ENCODE measurements at regions not wholly inside any gene's neighbourhood (a gene's known extent, or its start where the extent isn't known, plus 50 kb on each side); places are given as distances from the start of the nearest gene placed in this dataset.
"Not testable (repeated sequence)": the region's sequence is repeated elsewhere in the genome, so short reads cannot be mapped to it uniquely, and the experiment has no call there.

DNA sequence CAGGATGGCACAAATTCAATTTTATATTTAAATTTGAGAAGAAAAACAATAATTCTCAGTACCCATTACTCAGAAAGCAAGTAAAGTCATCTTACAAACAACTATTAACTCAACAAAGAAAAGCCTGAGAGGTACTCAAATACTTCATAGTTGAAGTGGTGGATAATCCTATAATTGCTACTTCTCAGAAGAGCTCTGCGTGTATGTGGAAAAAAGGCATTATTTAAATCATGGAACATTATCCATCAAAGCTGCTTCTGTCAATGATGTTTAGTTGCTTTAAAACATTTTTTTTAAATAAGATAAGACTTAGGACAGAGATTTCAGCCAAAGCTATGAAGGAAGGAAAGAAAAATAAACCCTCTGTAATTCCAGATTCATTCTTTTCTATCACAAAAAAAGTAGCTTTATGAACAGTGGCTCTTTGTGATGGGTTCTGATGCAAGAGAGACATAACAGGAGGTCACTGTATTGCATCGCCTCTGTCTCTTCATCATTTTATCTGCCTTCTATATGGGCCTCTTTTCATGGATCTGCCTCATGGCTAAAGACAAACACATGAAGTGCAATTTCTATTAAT lies 367.9 kb upstream of the SLC35B3 start:
- DNase-seq, result no peak

DNA sequence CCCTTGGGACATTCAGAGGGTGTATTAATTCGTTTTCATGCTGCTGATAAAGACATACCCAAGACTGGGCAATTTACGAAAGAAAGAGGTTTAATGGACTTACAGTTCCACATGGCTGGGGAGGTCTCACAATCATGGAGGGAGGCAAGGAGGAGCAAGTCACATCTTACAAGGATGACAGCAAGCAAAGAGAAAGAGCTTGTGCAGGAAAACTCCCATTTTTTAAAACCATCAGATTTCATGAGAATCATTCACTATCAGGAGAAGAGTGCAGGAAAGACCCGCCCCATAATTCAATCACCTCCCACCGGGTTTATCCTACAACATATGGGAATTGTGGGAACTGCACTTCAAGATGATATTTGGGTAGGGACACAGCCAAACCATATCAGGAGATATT lies 367.1 kb upstream of the SLC35B3 start:
- DNase-seq, result not testable (repeated sequence)

DNA sequence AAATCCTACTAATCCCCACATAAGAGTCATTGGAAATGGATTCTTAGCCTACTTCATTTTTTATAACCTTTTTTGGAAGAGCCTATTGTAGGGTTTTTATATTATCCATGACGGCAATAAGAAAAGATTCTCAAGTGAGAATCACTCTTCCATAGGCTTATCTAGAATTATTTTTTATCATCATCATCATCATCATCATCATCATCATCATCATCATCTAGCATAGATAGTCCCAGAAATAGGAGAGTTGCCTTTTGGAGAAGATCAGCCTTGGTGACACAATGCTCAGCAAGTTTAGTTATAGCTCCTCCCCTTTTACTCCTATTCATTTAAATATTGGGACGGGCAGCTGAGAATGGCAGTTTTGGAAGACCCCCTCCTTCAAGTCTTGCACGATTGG lies 359.1 kb upstream of the SLC35B3 start:
- DNase-seq, result no peak

DNA sequence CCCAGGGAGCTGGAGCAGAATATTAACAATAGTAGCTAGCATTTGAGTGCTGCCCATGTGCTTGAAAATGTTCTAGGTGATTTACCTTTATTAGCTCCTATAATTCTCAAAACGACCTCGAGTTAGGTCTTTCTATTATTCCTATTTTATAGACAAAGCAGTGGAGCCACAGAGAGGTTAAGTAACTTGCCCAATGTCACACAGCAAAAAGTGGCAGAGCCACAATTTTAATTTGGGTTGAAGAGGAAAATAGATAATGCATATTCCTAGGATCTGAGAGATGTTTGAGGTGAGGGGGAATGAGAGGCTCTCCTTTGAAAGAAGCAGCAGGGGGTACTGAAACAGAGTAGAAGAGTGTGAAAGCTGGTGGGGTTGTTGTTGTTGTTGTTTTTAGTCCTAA lies 354.5 kb upstream of the SLC35B3 start:
- DNase-seq, result no peak

DNA sequence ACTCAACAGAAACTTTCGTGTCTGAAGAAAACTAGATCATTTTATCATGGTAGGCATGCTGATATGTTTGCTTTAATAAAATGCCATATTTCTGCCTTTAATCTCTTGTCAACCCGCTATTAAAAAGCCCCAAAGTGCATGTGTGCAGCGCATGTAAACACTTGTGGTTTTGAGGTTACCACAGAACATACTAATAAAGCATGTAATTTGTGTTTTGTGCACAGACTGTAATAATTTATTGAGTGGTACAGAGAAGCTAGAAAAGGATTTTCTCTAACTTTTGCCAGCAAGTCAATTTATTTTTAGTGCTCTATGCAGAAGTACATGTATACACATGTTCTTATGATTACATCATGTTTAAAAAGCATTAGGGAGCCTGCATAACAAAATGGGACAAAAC lies 349.9 kb upstream of the SLC35B3 start:
- DNase-seq, result no peak

DNA sequence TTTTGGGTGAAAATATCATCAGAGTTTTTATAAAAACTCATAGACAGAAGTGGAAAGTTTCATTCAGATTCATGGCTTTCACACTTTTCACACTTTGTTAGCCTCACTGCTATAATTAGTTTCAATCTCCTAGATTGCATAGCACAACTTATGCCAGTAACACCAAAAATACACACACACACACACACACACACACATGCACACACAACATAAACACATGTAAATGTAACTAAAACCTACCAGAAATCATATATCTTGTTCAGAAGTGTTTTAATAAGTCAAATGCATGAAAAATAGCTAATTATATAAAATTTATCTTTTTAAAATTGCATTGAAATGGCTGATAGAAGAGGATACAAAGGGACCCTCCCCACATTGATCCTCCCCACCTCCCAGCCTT lies 347.8 kb upstream of the SLC35B3 start:
- DNase-seq, result no peak

DNA sequence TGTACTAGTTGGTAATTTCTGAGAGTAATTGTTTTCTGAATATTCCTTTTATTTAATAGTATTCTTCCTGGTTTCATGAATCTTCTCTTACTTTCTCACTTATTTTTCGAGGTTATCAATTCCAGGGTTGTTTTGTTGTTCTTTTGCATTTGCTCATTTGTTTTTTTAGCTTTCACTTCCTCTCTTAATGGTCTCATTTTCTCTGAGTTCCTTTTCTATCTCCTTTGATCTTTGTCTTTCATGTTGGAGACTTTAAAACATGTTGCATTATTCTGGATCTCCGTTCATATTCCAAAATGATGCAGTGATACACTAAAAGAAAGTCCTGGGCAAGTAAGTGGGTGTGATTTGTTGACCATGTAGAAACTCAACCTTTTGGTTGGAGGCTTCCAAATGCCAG lies 345.3 kb upstream of the SLC35B3 start:
- DNase-seq, result no peak

DNA sequence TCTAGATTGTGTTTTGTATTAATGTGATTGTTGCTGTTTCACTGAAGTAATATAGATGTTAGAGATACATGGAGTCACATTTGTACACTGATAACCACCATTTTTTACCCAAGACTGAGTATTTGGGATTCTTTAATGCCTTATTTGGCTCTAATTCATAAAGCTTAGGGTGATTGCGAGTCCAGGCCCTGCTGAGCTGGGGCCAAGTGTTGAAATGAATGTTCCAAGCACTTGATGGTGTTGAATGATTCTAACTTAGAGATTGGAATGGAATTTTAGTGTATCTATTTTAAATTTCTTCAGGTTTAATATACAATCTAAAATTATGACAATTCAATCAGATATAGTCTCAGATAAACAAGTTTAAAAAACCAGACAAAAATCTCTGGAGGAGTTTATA lies 329.4 kb upstream of the SLC35B3 start:
- DNase-seq, result no peak

DNA sequence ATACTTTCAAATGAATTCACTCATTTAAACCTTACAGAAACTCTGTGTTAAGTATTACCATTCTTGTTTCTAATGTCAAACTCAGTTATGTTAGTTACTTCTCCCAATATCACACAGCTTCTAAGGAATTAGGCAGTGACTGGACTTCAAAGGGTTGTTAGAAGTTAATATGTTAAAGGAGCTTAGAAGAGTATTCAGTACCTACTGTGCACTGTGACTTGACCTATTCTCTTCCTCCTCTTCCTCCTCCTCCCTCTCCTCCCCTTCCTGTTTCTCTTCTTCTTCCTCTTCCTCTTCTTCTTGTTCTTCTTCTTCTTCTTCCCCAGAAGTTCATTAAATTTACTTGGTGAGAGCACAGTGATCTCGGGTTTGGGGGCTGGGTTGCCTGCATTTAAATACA lies 325.6 kb upstream of the SLC35B3 start:
- DNase-seq, result no peak

DNA sequence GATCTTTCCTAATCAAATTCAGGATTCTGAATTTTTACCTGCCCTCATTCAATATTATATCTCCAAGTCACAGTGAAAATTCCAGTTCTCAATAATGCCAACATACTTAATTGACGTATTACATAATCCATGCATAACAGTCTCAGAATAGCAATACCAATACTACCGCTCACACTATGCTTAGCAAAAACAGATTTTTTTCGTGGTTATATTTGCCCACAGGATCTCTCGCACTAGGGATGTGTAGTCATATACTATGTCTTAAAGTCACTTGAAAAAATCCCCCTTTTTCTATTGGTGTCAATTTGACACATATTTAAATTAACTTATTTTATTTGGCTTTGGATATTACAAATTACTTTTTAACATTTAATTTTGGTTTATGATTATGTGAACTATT lies 323.1 kb upstream of the SLC35B3 start:
- DNase-seq, result no peak

DNA sequence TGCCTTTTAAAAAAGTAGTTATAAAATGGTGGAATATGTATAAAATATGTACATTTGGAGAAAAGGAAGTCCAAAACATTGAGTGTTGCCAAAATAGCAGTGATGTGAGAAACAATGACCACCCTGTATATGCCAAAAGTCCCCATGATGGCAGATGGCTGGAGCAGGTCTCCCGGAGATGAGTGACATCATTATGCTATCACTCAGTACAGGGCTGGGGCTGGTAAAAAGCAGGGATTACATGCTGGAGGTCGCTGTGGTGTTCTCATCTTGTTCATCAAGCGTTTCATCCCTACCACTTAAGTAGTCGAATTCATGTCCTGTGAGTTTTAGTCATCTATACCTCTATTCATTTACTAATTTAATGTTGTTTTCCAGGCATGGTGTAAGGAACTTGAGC lies 315.3 kb upstream of the SLC35B3 start:
- no peak for DNase-seq

DNA sequence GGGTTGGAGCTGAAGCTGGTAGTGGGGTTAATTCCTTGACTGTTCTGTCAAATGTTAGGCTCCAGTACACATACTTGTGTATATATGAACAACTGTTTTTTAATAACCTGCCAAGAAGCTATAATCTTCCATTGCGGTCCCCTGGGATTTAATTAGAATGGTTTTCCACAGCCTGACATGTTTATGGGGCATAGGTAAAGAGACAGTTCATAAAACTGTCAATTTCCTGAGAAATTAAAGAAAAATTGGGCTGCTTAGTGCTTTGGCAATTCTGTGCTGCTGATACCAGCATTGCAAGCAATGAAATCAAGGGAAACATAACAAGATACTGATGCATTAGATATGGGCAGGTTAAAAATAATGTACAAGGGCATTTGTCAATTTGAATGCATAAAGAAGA lies 314.1 kb upstream of the SLC35B3 start:
- no peak for DNase-seq

DNA sequence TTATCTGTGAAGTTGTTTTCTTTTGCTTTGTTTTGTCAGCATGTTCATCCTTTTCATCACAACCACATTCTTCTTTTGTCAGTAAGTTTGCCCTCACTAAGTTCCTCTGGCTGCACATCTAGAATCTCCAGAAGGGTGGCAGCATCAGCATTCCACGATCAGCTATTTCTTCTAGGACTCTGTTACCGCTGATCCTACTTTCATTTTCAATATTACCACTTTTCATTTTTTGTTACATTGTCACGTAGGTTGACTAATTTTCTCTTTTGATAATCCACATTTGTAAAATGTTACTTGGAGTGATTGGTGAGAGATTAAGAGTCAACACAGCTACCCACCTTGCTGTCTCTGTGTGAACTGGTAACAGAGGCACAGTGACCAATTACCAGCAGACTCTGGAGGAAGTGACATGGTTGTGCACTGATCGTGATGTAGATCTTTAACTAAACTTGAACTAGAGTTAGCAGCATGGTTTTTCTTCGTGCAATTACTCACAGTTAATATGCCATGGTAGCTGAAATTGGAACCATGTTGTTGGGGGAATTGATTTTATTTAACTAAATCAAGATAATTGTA lies 307.9 kb upstream of the SLC35B3 start:
- peak; percentile 25 to 52 (median 42) for DNase-seq

DNA sequence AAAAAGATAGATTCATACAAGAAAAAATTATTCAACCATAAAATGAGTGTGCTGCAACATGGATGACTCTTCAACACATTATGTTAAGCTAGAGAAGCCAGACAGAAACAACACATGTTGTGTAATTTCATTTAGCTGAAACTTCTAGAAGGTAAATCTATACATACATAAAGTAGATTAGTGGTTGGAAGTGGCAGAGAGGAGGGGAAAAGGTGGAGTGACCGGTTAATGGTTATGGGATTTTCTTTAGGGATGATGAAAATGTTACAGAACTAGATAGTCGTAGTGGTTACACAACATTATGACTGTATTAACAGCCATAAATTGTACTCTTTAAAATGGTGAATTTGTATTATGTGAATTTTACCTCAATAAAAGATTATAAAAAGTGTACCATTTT lies 304.1 kb upstream of the SLC35B3 start:
- no peak for DNase-seq

DNA sequence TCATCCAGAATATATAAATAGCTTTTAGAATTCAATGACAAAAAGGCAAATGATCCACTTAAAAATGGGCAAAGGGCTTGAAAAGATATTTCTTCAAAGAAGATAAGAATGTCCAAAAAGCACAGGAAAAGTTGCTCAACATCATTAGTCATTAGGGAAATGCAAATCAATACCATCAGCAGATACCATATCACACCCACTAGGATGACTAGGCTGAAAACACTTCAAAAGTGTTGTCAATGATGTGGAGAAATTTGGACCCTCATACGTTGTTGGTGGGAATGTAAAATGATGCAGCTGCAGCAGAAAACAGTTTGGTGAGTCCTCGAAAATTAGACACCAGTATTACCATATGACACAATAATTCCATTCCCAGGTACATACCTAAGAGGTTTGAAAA lies 303.6 kb upstream of the SLC35B3 start:
- peak in 2 of 4 experiments; percentile 14 to 23 for DNase-seq

DNA sequence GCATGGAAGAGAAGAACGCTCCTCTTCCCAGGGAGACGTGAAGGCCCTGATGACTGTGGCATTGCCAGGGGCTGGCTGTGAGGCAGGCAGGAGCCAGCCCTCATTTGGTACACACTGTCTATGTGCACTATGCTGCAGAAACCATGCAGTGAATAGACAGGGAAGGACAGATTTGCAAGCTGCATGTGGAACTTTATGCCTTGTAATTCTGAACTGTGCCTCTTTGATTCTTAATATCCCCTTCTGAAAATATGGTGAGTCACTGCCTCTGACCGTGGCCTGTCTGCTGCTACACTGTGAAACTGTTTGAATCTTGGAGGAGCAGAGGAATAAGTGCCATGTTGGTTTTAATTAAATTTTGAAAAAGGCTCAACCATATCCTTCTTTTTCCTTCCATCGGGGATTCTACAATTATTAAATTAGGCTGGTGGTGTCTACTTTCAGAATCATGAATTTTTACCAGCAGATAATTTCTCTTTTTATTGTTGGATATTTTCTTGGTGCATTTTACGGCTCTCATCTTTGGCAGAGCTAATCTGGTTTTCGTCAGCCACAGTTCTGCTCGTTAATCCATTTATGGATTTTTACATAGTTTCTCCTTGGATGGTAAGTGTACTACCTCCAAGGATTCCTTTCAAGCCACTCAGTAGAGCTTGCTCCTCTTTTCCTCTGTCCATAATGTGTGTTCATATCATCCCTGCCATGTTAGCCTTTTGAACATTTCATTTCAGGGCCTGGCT lies 301.0 kb upstream of the SLC35B3 start:
- no peak for DNase-seq

DNA sequence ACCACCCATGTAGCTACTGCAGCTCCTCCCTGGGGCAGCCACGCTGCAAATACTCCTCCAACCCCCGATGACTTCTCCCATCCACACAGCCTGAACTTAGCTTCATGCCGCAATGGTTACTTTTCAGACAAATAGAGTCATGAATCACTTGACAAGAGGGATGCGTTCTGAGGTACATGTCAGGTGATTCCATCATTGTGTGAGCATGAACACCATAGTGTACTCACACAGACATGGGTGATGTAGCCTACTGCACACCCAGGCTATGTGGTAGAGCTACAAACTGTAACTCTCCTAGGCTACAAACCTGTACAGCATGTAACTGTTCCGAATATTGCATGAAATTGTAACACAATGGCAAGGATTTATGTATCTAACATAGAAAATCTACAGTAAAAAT lies 298.5 kb upstream of the SLC35B3 start:
- no peak for DNase-seq

DNA sequence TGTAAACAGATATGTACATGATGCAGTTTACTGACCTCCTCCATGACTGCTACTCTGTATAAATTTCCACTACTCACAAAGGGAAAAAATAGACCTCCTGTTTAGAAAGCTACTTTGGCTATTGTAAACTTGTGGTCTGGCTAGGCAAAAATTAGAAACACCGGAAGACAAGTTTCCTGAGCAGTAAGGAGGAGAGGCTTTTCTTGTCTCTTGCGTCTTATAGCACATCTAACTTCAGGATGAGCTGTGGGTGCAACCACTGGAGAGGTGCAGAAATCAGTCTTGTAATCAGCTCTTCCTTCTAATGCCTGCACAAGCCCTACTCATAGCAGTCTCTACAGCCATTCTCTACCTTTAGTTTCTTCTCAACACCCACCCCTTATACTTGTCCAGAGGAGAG lies 296.5 kb upstream of the SLC35B3 start:
- DNase-seq, result no peak

DNA sequence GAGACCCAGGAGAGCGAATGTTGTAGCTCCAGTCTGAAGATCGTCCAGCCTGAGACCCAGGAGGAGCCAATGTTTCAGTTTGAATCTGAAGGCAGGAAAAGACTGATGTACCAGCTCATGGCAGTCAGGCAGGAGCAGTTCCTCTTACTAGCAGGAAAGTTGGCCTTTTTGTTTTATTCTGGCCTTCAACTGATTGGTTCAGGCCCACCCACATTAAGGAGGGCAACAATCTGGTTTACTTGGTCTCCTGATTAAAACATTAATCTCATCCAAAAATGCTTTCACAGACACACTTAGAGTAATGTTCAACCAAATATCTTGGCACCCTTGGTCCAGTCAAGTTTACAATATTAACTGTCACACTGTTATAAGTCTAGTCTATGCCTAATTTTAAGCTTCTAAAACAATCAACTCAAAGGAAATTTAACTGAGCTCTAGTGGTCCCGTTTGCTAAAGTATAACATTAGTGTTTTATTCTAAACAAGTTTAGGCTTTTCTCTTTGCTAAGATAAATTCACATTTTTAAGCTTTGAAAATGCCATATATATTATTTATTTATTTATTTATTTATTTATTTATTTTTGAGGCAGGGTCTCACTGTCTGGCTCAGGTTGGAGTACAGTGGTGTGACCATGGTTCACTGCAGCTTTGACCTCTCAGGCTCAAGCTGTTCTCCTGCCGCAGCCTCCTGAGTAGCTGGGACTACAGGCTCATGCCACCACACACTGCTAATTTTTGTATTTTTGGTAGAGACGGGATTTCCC lies 275.5 kb upstream of the SLC35B3 start:
- DNase-seq, result no peak

DNA sequence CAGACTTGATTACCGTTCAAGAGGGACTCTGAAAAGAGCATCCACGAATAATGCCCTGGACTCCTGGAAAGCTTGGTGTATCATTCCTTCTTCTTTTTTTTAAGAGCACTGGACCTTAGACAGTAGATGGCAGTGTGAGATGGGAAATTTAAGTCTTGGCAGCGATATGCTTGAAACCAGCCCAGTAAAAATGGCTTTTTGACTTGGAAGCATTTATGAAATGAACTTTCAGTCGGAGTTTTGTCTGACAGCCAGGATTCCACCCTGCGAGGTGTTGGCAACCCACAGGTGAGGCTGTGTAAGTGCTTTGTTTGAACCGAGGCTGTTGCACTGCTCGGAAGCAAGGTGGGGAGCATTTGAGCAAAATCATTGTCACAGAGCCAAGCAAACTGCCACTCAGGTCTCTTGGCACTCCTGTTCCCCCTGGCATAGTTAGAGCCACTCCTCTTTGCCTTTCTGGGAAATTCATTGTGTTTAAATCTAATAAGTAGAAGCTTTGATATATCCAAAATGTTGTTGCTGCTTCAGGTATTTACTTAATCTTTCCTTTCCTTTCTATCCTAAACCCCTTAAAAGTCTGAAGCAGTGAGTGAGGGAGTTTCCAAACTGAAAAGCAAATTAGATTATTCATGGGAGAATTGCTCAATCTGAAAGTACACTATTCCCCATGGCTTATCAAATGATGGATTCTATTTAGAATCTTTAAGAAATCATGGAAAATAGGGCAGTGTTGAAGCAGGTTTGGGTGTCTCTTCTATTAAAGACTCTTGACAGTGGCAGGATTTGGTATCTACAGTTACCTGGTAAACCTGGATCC lies 272.8 kb upstream of the SLC35B3 start:
- peak; percentile 31 to 67 (median 50) for DNase-seq

DNA sequence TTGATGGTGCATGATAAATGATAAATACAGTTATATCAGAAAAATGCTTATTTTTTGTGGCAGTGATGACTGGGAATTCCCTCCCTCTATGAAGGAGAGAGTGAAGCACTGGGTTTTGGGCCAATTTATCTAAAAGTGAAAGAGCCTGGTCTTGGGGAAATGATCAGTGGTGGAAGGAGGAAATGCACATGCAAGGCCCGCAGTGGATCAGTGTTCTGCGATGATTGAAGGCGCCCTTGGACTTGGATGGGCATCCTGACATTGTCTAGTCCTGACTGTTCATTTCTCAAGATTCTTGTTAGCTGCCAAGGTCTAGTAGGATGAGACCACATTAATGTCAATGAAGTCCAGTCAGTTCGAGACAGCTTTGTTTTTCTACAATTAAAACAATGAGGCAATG lies 272.0 kb upstream of the SLC35B3 start:
- DNase-seq, result no peak

DNA sequence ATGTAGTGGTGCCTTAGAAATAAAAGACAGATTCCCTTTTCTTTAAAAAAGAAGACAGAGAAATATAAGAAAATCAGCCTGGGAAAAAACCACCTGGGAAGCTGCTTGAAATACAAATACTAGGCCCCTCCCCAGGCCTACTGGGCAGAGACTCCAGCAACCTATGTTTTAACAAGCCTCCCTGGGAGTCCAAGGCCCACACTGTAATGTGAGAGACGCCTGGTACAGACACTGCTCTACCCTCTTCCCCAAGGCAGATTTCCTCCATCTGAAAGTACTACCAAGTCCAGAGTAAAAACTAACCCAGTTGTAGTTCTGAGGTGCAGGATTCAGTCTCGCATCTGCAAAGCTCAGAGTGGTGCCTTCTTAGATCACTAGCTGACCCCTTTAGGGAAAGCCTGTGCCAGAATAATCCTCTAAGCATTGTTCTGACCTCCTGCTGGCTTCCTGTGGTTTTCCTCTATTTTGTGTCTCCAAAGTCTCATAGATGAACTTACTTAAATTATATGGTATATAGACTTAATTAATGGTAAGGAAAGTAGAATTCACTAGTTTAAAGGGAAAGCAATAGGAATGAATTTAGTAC lies 270.2 kb upstream of the SLC35B3 start:
- DNase-seq, result no peak
